Brain microvascular endothelial cell (primary cell): ENCODE measurements at regions not wholly inside any gene's neighbourhood (a gene's known extent, or its start where the extent isn't known, plus 50 kb on each side); places are given as distances from the start of the nearest gene placed in this dataset.

ENCODE experiments used
- DNase-seq: peaks from one replicate; pipeline ENCODE4 v3.0.0-alpha.2; 2020
- H3K27ac ChIP-seq: fragments of 250-450 bp; sonication (Bioruptor Pico); 2 replicates; pipeline ENCODE4 v1.5.1; 2020; ENCODE audit warnings: mild to moderate bottlenecking, moderate library complexity
- H3K27me3 ChIP-seq: fragments of 250-450 bp; sonication (Bioruptor Pico); replicated peaks from 2 replicates; pipeline ENCODE4 v1.5.1; 2020; ENCODE audit warnings: mild to moderate bottlenecking
- H3K36me3 ChIP-seq: fragments of 250-450 bp; sonication (Bioruptor Pico); replicated peaks from 2 replicates; pipeline ENCODE4 v1.5.1; 2020; ENCODE audit warnings: mild to moderate bottlenecking
- H3K4me3 ChIP-seq: 2 replicates; pipeline ENCODE4 v1.5.1; 2011; ENCODE audit warnings: low read depth, mild to moderate bottlenecking, control low read depth, low read length, moderate library complexity
- in situ Hi-C: cut with HindIII; loops from 2 replicates; pipeline ENCODE4 v1.10.0; 2017; ENCODE audit warnings: low sequenced_read_pairs, low pct_ligation_motif_present
- TF ChIP-seq, protein P1 (sequence below): IDR thresholded peaks from 2 replicates; pipeline ENCODE4 v1.5.1; 2011; ENCODE audit warnings: low read depth, mild to moderate bottlenecking, moderate library complexity, low read length, control low read depth, inconsistent platforms; ENCODE audit errors: missing control alignments

DNA sequence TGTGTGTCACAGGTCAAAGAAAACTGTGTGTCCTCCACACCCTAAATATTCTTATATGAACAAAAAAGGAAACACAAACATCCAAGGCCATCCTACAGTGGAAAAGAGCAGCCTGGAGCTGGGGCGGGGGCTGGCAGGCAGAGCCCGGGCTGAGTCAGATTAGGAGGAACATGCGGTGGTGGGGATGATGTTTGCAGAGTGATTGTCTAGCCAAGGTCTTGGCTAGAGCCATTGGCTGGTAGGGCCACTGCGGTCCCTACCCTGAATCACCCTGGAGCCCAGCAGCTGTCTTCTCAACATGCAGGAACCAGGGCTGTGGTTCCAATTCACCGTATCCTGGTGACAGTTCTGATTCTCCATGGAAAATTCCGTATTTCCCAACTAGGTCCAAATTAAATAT, 439.5 kb downstream of the FGF9 start:
- TF ChIP-seq, protein P1, sequence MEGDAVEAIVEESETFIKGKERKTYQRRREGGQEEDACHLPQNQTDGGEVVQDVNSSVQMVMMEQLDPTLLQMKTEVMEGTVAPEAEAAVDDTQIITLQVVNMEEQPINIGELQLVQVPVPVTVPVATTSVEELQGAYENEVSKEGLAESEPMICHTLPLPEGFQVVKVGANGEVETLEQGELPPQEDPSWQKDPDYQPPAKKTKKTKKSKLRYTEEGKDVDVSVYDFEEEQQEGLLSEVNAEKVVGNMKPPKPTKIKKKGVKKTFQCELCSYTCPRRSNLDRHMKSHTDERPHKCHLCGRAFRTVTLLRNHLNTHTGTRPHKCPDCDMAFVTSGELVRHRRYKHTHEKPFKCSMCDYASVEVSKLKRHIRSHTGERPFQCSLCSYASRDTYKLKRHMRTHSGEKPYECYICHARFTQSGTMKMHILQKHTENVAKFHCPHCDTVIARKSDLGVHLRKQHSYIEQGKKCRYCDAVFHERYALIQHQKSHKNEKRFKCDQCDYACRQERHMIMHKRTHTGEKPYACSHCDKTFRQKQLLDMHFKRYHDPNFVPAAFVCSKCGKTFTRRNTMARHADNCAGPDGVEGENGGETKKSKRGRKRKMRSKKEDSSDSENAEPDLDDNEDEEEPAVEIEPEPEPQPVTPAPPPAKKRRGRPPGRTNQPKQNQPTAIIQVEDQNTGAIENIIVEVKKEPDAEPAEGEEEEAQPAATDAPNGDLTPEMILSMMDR: no peak
- H3K27me3 ChIP-seq: no peaks in the 10 kb centered on the region
- DNase-seq: no peak
- H3K4me3 ChIP-seq: no peak overlapping the region
- no peaks in the 10 kb centered on the region for H3K36me3 ChIP-seq
- no peak overlapping the region for H3K27ac ChIP-seq
- in situ Hi-C loops: no loop called here

- TF ChIP-seq, protein P1: no peak
- no peak for DNase-seq
- in situ Hi-C loops: no loop called here
- H3K27ac ChIP-seq: no peak overlapping the region
- no peaks in the 10 kb centered on the region for H3K36me3 ChIP-seq
- no peak overlapping the region for H3K4me3 ChIP-seq
- no peaks in the 10 kb centered on the region for H3K27me3 ChIP-seq
These were observed 440.4 kb downstream of the FGF9 start for GRCh38 chr13:22111152-22111783.

- no peak for DNase-seq
- Histone ChIP-seq H3K27ac (no peak overlapping the region), H3K4me3 (no peak overlapping the region), H3K27me3 (no peaks in the 10 kb centered on the region), H3K36me3 (no peaks in the 10 kb centered on the region)
- TF ChIP-seq, protein P1: no peak
- in situ Hi-C loops: no loop called here
These were observed 441.1 kb downstream of the FGF9 start for GRCh38 chr13:22111961-22112360.

GRCh38 chr13:22112956-22113745, 442.3 kb downstream of the FGF9 start:
- in situ Hi-C loops: no loop called here
- H3K27ac ChIP-seq: no peak overlapping the region
- no peak for DNase-seq
- TF ChIP-seq, protein P1: no peak
- no peaks in the 10 kb centered on the region for H3K27me3 ChIP-seq
- no peaks in the 10 kb centered on the region for H3K36me3 ChIP-seq
- H3K4me3 ChIP-seq: no peak overlapping the region

DNA sequence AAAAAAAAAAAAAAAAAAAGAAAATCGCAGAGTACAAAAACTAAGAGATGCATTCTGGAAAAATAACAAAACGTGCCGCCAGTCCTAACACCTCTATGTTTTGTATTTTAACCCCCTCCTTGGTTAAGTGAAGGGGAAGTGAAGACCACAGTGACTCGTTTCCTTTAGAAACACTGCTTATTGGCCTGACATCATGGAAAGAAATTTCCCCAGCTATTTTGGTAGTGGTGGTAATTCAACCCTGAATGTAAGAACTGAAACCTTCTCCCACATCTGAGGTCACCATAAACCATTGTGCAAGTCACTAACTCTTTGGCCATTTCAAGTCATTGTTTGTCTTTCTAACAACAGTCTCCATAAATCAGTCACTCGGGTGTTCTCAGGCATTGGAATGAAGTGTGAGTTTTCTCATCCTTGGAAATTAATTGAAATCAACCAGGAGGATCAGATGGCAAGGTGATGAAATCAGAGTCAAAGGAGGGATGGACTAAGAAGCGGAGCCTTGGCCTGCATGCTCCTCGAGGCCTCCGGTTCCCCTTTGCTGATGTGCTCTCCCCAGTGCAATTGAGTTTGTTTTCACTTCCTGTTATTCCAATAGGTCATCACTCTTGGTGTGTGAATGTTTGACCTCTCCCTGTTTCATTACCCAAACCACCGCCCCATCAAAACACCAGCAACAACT, 443.9 kb downstream of the FGF9 start:
- H3K36me3 ChIP-seq: no peaks in the 10 kb centered on the region
- TF ChIP-seq, protein P1: no peak
- DNase-seq: no peak
- in situ Hi-C loops: no loop called here
- no peaks in the 10 kb centered on the region for H3K27me3 ChIP-seq
- no peak overlapping the region for H3K27ac ChIP-seq
- H3K4me3 ChIP-seq: no peak overlapping the region
